Dermis microvascular lymphatic vessel endothelial cell (primary cell): ENCODE measurements at regions not wholly inside any gene's neighbourhood (a gene's known extent, or its start where the extent isn't known, plus 50 kb on each side); places are given as distances from the start of the nearest gene placed in this dataset.

Experiments used
- DNase-seq, 2 donors: peaks; one replicate each; pipeline versions ENCODE4 v3.0.0 to v3.0.0-alpha.2; 2010; ENCODE audit warnings: low read depth in 2 of 2

GRCh38 chr9:80554856-80555255 lies 983.1 kb downstream of the TLE4 start:
- DNase-seq, result no peak

DNA sequence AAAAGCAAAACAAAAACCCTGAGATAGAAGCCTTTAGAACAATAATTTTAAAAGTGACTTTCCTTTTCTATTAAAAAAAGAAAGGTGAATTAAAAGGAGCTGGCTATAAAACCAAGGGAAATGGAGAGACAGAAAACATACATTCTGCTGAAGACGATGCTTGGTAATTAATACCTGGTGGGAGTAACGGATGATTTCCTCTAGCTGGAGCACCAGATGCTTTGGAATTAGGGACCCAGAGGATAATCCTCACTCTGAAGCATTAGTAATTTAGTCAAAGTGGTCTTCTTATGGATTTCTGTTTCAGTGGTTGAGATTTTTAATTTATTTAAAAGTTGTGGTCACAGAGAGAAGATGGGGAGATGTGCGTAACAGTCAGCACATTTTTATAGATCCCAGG lies 982.5 kb downstream of the TLE4 start:
- DNase-seq, result no peak

- DNase-seq, result no peak
Observed at GRCh38 chr9:80552931-80553330, 981.2 kb downstream of the TLE4 start.

GRCh38 chr9:80550181-80550580 lies 978.4 kb downstream of the TLE4 start:
- no peak for DNase-seq

DNA sequence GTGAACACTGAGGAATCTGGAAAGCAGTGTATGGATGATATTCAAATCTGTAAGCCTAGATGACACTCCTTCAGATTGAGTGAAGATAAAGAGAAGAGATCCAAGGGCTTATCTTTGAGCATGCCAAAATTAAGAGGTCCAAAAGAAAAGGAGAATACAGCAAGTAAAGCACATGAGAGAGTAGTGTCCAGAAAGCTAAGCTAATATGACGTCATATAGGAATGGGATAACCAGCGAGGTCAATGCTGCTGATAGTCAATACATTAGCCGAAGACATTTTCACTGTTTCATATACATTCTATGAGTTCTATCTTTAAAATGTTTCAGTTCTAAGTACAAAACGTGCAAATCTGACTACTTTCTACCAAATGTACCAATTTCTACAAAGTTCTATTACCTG lies 975.8 kb downstream of the TLE4 start:
- DNase-seq, result no peak

DNA sequence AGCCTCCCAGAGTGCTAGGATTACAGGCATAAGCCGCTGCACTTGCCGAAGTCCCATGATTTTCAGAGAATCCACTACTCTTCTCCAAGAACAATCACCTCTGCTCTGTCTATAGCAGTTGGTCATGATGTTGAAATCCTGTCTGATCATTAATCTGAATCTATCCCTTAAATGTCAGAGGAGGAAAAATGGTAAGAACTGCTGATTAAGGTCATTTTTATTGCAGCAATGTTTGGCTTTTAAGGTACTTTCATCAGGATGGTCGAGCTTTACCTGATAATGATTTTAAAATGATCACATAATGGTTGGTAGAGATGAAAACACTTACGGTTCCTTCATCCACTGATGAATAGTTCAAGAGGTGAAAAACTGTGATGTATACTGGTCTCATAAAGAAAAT lies 968.6 kb downstream of the TLE4 start:
- no peak for DNase-seq

- no peak for DNase-seq
Observed at GRCh38 chr9:80538976-80539375, 967.2 kb downstream of the TLE4 start.

DNA sequence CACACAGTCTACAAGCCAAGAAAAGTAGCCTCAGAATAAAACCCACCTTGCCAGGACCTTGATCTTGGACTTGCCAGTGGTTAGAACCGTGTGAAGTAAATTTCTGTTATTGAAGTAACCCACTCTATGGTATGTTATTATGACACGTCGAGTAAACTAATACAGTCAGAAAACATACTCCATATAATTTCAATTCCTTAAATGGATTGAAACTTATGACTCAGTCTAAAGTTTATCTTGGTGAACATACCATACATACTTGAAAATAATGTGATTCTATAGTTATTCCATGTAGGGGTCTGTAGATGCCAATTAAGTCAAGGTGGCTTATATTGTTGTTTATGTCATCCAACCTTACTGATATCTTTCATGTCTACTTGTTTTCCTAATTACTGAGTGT lies 950.7 kb downstream of the TLE4 start:
- DNase-seq, result no peak

- DNase-seq, result no peak
Observed at GRCh38 chr9:80521151-80521550, 949.4 kb downstream of the TLE4 start.

DNA sequence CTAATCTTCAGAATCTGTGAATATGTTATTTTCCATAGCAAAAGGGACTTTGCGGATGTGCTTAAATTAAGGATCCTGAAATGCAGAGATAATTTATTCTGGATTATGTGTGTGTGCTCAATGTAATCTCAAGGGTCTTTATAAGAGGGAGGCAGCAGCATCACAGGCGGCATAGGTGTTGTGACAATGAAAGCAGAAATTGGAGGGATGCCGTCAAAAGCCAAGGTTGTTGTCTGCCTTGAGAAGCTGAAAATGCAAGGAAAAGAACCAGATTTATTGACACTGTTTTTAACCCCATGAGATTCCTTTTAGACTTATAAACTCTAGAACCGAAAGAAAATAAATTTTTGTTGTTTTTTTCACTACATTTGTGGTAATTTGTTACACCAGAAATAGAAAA lies 948.5 kb downstream of the TLE4 start:
- DNase-seq, result no peak

DNA sequence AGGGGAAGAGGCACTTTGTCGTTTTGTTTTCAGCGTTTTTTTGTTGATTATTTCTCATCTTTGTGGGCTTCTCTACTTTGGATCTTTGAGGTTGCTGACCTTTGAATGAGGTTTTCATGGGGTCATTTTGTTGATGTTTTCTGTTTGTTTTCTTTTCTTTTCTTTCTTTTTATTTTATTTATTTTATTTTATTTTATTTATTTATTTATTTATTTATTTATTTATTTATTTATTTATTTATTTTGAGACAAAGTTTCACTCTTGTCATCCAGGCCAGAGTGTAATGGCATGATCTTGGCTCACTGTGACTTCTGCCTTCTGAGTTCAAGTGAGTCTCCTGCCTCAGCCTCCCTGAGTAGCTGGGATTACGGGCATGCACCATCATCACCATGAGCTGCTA lies 946.7 kb downstream of the TLE4 start:
- no peak for DNase-seq

DNA sequence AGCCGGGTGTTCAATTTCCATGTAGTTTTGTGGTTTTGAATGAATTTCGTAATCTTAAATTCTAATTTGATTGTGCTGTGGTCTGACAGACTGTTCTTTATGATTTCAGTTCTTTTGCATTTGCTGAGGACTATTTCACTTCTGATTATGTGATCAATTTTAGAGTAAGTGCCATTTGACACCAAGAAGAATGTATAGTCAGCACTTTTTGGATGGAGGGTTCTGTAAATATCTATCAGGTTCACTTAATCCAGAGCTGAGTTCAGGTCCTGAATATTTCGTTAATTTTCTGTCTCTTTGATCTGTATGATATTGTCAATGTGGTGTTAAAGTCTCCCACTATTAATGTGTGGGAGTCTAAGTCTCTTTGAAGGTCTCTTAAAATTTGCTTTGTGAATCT lies 944.9 kb downstream of the TLE4 start:
- no peak for DNase-seq

- no peak for DNase-seq
Observed at GRCh38 chr9:80509358-80509757, 937.6 kb downstream of the TLE4 start.

DNA sequence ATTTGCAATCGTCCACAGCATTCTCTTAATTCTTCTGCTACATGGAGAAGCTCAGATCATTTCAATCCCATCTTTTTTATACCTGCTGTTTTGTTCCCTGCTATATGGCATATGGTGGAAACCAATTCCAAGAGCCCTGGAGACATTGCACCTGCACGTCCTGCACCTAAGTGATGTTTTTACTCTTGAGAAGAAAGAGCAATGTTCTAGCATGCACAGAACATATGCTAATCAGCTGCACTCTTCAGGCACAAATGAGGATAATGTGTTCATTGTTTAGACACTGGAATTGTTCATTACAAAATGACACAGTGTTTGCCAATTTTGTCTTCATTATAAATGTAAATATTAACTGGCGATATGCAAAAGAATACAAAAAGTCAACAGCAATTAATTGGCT lies 935.8 kb downstream of the TLE4 start:
- DNase-seq, result no peak

- no peak for DNase-seq
Observed at GRCh38 chr9:80504601-80505230, 933.0 kb downstream of the TLE4 start.

GRCh38 chr9:80503671-80504281 lies 932.0 kb downstream of the TLE4 start:
- no peak for DNase-seq

DNA sequence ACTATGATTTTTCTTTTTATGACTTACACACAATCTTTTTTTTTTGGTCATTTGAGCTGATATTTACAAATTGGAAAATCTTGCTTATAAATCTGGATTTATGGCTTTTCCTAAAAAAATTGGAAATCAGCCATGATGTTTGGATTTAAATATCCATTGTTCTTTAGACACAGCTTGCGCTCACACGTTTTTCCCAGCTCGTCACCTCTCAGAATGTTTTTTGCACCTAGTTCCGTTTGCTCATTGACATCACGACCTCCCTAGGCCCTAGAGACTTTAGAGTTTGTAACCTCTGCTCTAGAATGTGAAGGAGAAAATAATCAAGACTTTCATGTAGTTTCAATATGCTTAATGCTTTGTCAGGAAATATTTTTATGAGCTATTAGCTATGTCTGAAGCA lies 930.5 kb downstream of the TLE4 start:
- DNase-seq, result no peak

- DNase-seq, result no peak
Observed at GRCh38 chr9:80501635-80502034, 929.9 kb downstream of the TLE4 start.

DNA sequence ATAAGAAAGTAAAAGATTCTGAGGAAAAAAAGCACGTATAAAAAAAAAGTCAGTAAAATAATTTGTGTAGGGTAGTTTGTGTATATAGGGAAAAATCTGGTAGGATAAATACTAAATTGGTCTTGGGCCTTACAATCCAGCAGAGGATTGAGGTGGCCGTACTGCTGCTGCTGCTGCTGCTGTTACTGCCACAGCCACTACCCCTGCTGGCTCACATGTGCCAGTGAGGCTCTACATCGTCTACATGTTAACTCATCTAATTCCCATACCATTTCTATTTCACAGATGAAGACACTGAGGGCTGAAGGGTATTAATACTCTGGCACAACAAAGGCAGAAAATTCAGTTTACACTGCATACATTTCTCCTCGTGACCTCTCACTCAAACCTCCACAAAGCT lies 928.5 kb downstream of the TLE4 start:
- no peak for DNase-seq

GRCh38 chr9:80498001-80498555 lies 926.3 kb downstream of the TLE4 start:
- no peak for DNase-seq

DNA sequence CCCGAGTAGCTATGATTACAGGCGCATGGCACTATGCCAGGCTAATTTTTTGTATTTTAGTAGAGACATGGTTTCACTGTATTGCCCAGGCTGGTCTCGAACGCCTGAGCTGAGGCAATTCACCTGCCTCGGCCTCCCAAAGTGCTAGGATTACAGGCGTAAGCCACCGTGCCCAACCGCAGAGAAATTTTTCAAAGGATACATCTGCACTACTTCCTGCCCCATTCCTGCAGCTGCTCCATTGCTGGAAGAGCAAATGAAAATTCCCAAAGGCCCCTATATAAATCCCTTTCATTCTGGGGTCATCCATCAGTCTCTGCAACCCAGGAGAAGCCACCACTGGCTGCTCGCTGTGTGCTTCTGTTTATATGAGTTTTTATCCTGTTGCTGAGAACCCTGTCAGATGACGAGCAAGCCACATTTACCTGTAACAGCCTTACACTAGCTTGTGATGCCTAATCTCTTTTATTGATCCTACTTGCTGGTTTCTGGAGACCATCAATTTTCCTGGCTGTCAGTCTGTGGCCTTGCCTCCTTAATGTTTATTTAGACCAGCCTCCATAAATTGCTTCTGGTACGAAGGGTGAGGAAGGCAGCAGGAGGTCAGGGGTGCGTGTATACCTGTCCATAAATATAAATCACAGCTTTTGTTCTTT lies 925.3 kb downstream of the TLE4 start:
- no peak for DNase-seq

GRCh38 chr9:80493258-80493657 lies 921.5 kb downstream of the TLE4 start:
- DNase-seq, result no peak

GRCh38 chr9:80492221-80492620 lies 920.5 kb downstream of the TLE4 start:
- no peak for DNase-seq
